ENCODE measurements at regions not wholly inside any gene's neighbourhood (a gene's known extent, or its start where the extent isn't known, plus 50 kb on each side); places are given as distances from the start of the nearest gene placed in this dataset.

DNA sequence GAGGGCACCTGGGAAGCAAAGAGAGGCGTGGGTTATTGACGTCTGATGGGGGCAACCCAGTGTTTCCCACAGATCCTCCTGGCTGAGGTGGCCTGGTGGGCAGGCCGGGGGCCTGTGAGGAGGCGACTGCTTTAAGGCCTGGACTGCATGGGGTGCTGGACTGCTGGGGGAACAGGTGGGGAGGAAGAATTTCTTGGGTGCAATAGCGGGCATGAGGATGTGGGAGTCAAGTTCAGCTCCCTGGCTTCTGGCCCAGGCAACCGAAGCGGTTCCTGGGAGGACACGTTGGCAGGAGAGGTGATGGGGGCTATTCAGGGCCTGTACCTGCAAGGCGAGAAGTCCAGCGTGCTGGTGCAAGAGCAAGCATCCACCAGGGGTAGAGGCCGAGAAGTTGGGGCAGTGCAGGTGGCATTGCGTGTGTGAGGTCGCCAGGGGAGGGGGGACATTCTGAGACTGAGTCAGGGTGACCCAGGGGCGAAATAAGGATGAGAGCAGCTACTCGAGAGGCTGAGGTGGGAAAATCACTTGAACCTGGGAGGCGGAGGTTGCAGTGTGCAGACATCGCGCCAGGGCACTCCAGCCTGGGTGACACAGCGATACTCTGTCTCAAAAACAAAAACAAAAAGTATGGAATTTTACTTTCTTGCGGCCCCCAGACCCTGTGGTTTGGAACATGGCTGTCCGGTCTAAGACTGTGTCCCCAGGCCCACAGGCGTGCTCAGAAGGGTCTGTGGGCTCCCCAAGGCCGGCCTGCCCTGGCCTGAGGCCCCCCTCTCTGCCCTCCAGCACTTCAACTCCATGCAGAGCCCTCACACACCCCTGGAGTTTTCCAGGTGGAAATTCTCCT, 53.6 kb upstream of the ELN start:
- TF ChIP-seq, protein P1, sequence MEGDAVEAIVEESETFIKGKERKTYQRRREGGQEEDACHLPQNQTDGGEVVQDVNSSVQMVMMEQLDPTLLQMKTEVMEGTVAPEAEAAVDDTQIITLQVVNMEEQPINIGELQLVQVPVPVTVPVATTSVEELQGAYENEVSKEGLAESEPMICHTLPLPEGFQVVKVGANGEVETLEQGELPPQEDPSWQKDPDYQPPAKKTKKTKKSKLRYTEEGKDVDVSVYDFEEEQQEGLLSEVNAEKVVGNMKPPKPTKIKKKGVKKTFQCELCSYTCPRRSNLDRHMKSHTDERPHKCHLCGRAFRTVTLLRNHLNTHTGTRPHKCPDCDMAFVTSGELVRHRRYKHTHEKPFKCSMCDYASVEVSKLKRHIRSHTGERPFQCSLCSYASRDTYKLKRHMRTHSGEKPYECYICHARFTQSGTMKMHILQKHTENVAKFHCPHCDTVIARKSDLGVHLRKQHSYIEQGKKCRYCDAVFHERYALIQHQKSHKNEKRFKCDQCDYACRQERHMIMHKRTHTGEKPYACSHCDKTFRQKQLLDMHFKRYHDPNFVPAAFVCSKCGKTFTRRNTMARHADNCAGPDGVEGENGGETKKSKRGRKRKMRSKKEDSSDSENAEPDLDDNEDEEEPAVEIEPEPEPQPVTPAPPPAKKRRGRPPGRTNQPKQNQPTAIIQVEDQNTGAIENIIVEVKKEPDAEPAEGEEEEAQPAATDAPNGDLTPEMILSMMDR (IDR thresholded peaks at IDR 0.05; ENCODE audit: control insufficient read depth, extremely low read depth, insufficient read depth), result no peak
- no peak overlapping the region for H3K4me3 ChIP-seq (ENCODE audit: low read depth, low read length)

DNA sequence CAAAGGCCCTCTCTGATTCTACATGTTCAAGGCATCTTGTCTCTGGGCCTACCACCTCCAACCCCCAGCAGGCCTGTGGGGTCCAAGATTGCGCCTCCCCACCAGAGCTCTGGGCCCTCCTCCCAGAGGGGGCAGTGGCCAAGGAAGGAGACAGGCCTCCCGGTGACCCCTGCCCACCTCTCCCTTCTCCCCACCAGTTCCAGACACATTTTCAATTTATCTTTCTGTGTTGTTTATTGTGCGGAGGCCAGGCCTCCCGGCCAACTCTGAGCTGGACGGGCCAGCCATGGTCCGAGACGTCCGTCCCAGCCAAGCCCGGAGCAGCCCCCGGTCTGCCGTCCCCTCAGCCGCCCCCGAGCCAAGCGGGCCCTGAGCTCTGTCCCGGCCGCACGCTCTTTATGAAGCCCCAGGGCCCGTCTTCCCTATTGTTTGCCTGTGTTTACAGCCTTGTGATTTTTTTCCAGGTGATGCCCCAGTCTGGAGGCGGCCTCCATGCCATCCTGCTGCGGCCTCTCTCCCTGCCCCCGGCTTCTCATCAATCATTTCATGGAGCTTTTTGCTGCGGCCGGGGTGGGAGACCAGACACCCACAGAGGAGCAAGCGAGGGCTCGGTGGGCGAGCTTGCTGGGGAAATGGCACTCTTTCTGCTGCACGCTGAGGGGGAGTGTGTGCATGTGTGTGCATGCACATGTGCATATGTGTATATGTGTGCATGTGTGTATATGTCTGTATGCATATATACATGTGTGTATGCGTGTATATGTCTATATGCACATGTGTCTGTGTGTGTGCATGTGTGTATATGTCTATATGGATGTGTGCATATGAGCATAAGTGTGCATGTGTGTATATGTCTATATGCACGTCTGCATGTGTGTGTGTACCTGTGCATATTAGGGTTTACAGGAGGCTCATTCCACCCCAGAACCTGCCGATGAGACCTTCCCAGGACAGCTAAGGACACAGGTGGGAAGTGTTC, 52.7 kb upstream of the ELN start:
- DNase-seq (ENCODE audit: low read depth), result no peak
- TF ChIP-seq, protein P1 (IDR thresholded peaks at IDR 0.05; ENCODE audit: control insufficient read depth, extremely low read depth, insufficient read depth), result no peak
- no peak overlapping the region for H3K4me3 ChIP-seq (ENCODE audit: low read depth, low read length)

More for the DNA sequence above, 53.6 kb upstream of the ELN start:
- no peak for DNase-seq (ENCODE audit: low read depth)

DNA sequence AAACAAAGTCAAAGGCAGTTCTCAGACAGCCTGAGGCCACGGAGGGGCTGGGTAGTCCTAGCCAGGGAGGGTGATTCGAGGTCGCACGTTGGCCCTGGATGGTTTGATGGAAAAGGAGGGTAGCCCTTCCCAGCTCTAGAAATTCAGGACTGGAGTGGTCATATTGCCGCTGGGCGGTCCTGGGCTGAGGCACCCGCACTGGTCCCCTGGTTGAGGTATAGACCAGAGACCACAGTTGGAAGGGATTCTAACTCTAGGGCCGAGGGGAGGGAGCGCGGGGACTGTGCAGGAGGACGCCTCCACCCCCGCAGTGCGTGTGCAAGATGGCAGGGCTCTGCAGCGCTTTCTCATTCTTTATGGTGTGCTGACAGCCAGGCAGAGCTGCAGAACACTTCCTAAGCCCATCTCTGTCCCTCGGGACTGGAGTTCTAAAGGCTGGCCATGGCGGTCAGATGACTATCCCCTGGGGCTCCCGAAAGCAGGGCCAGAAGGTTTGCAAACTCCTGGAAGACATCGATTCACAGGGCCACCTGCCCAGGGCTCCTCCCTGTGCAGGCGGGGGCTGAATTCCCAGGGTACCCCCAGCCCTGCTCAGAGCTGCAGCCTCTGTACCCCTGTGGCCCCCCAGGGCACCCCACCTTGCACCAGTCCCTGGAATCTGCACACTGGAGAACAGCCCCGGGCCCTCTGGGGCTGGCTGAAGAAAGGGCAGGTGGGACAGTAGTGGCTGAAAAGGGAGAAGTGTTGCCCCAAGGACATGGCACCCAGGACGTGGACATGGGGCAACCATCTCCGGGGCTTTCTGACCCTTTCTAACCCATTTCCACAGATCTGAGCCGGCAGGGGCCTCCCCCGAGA, 51.0 kb upstream of the ELN start:
- no peak overlapping the region for H3K4me3 ChIP-seq (ENCODE audit: low read depth, low read length)
- TF ChIP-seq, protein P1 (IDR thresholded peaks at IDR 0.05; ENCODE audit: control insufficient read depth, extremely low read depth, insufficient read depth), result no peak
- no peak for DNase-seq (ENCODE audit: low read depth)

DNA sequence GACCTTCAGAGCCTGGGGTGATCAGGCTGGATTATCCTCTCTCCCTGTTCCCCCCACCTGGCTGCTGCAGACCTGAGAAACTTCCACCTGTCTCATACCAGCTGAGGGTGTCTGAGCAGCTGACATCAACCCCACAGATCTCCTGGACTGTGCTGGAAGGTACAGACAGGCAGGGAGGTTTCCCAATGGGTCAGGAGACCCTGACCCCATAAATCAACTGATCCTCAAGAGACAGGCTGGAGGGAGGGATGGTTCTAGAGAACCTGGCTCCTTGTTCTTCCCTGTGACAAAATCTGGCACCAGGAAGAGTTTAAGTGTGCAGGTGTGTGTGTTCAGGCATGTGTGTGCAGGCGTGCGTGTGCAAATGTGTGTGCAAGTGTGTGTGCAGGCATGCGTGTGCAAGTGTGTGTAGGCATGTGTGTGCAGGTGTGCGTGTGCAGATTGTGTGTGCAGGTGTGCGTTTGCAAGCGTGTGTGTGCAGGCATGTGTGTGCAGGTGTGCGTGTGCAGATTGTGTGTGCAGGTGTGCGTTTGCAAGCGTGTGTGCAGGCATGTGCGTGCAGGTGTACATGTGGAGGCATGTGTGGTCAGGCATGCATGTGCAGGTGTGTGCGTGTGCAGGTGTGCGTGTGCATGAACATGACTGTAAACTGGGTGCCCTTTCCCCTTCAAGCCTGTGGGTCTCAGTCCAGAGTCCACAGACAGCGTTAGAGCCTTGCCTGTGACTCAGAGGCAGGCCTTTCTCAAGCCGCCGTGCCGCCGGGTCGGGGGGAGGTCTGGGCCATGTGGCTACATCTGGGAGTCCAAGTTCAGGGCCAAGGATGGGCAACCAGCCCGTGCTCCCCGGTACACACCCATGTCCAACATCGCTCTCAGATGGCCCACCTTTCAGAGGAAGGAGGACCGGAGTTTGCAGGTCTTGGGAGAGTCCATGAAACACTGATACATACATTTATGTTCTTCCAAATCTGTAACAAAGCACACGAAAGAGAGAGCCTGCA, 50.1 kb upstream of the ELN start:
- H3K4me3 ChIP-seq (ENCODE audit: low read depth, low read length), result no peak overlapping the region
- no peak for DNase-seq (ENCODE audit: low read depth)
- TF ChIP-seq, protein P1 (IDR thresholded peaks at IDR 0.05; ENCODE audit: control insufficient read depth, extremely low read depth, insufficient read depth), result no peak
